SU-DHL-6 (cell line): ENCODE measurements at regions not wholly inside any gene's neighbourhood (a gene's known extent, or its start where the extent isn't known, plus 50 kb on each side); places are given as distances from the start of the nearest gene placed in this dataset.

Source experiments
- H2AFZ ChIP-seq: fragments of 200-600 bp; sonication (generic); 2 replicates; pipeline ENCODE4 v1.6.1; 2014; ENCODE audit warnings: low read depth, mild to moderate bottlenecking, moderate library complexity, mixed read lengths, antibody characterized with exemption, low read length; ENCODE audit not compliant: severe bottlenecking
- H3F3A ChIP-seq: fragments of 200-600 bp; shearing (Covaris generic); 2 replicates; pipeline ENCODE4 v1.6.0; 2016; ENCODE audit warnings: antibody characterized with exemption, mild to moderate bottlenecking; ENCODE audit not compliant: insufficient read depth
- H3K27ac ChIP-seq: fragments of 200-600 bp; sonication (generic); 2 replicates; pipeline ENCODE4 v1.5.1; 2016; ENCODE audit warnings: low read depth, mild to moderate bottlenecking, low read length, moderate library complexity, mixed read lengths
- H3K27me3 ChIP-seq: fragments of 200-600 bp; sonication (generic), shearing (Covaris generic); 2 replicates; pipeline ENCODE4 v1.6.0; 2014; ENCODE audit warnings: mild to moderate bottlenecking, low read length
- H3K36me3 ChIP-seq: fragments of 200-600 bp; sonication (generic); 2 replicates; pipeline ENCODE4 v1.6.1; 2014; ENCODE audit warnings: mild to moderate bottlenecking, low read length, mixed read lengths
- H3K4me2 ChIP-seq: fragments of 300-600, 200-600 bp; shearing (Covaris generic), sonication (generic); 2 replicates; pipeline ENCODE4 v1.6.0; 2014; ENCODE audit warnings: low read length, low read depth, mild to moderate bottlenecking; ENCODE audit not compliant: poor library complexity, severe bottlenecking
- H3K4me3 ChIP-seq: fragments of 200-600 bp; sonication (generic); 2 replicates; pipeline ENCODE4 v1.5.1; 2014; ENCODE audit warnings: antibody characterized with exemption, low read length, mild to moderate bottlenecking, mixed read lengths; ENCODE audit not compliant: insufficient read depth, poor library complexity, severe bottlenecking
- H3K79me2 ChIP-seq: fragments of 200-600 bp; sonication (generic); 2 replicates; pipeline ENCODE4 v1.6.1; 2014; ENCODE audit warnings: mild to moderate bottlenecking, low read length, moderate library complexity; ENCODE audit not compliant: insufficient read depth
- H3K9ac ChIP-seq: fragments of 200-600 bp; sonication (generic); 2 replicates; pipeline ENCODE4 v1.7.0; 2014; ENCODE audit warnings: mild to moderate bottlenecking, low read length
- H3K9me2 ChIP-seq: fragments of 200-600 bp; sonication (generic); replicated peaks from 2 replicates; pipeline ENCODE4 v1.6.1; 2014; ENCODE audit warnings: low read length; ENCODE audit not compliant: insufficient read depth
- H3K9me3 ChIP-seq: fragments of 200-600 bp; sonication (generic); 2 replicates; pipeline ENCODE4 v1.6.1; 2014; ENCODE audit warnings: low read length, mixed read lengths; ENCODE audit not compliant: insufficient read depth
- H4K20me1 ChIP-seq: fragments of 200-600 bp; sonication (generic); 2 replicates; pipeline ENCODE4 v1.6.1; 2014; ENCODE audit warnings: low read depth, mild to moderate bottlenecking, antibody characterized with exemption, low read length, moderate library complexity, mixed read lengths
- EZH2phosphoT487 ChIP-seq: fragments of 200-600 bp; sonication (generic), shearing (Covaris generic); conservative IDR thresholded peaks from 2 replicates; pipeline ENCODE4 v1.6.1; 2018; ENCODE audit warnings: mild to moderate bottlenecking, antibody characterized with exemption, low read length, moderate library complexity, mixed read lengths
- TF ChIP-seq, protein P1 (sequence below): fragments of 200-600 bp; sonication (generic); IDR thresholded peaks from one replicate; pipeline ENCODE4 v1.5.1; 2017; ENCODE audit warnings: antibody characterized with exemption, mild to moderate bottlenecking, low read length, moderate library complexity; ENCODE audit not compliant: insufficient read depth, poor library complexity, severe bottlenecking

- no peaks in the 10 kb centered on the region for H3K79me2 ChIP-seq
- no peak overlapping the region for H3K27ac ChIP-seq
- H3K9ac ChIP-seq, result no peak overlapping the region
- no peak overlapping the region for H2AFZ ChIP-seq
- TF ChIP-seq EZH2phosphoT487, result no peak
- TF ChIP-seq, protein P1, sequence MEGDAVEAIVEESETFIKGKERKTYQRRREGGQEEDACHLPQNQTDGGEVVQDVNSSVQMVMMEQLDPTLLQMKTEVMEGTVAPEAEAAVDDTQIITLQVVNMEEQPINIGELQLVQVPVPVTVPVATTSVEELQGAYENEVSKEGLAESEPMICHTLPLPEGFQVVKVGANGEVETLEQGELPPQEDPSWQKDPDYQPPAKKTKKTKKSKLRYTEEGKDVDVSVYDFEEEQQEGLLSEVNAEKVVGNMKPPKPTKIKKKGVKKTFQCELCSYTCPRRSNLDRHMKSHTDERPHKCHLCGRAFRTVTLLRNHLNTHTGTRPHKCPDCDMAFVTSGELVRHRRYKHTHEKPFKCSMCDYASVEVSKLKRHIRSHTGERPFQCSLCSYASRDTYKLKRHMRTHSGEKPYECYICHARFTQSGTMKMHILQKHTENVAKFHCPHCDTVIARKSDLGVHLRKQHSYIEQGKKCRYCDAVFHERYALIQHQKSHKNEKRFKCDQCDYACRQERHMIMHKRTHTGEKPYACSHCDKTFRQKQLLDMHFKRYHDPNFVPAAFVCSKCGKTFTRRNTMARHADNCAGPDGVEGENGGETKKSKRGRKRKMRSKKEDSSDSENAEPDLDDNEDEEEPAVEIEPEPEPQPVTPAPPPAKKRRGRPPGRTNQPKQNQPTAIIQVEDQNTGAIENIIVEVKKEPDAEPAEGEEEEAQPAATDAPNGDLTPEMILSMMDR, result no peak
- no peaks in the 10 kb centered on the region for H3F3A ChIP-seq
- H3K27me3 ChIP-seq, result no peaks in the 10 kb centered on the region
- no peaks in the 10 kb centered on the region for H4K20me1 ChIP-seq
- H3K4me3 ChIP-seq, result no peak overlapping the region
- H3K36me3 ChIP-seq, result no peaks in the 10 kb centered on the region
- no peaks in the 10 kb centered on the region for H3K9me2 ChIP-seq
- no peaks in the 10 kb centered on the region for H3K9me3 ChIP-seq
- peak overlapping the region; percentile 22 for H3K4me2 ChIP-seq
These were observed 67.5 kb upstream of the ZNF423 start for GRCh38 chr16:49923411-49923810.

DNA sequence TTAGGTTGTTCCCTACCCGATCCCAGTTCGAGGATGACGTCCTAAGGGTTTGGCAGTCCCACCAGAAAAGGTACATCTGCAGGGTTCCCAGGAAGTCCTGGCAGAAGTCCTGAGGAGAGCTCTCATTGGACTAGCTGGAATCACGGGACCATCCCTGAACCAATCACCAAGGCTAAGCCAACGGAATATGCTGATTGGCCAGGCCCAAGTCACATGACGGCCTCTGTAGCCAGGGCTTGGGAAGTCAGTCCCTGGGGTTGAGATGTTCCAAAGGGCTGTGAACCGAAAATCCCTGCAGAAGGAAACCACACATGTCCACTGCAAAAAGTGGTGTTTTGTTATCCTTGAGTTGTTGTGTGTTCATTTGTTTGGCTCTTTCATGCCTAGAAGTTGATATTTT is 68.2 kb upstream of the ZNF423 start:
- peak overlapping the region; percentile 13 for H2AFZ ChIP-seq
- H3K4me3 ChIP-seq, result no peak overlapping the region
- no peaks in the 10 kb centered on the region for H3K36me3 ChIP-seq
- H3K9me3 ChIP-seq, result no peaks in the 10 kb centered on the region
- H3K9ac ChIP-seq, result no peak overlapping the region
- peak overlapping the region; percentile 22 for H3K4me2 ChIP-seq
- no peak for TF ChIP-seq EZH2phosphoT487
- TF ChIP-seq, protein P1, result no peak
- H4K20me1 ChIP-seq, result no peaks in the 10 kb centered on the region
- H3K27ac ChIP-seq, result no peak overlapping the region
- no peaks in the 10 kb centered on the region for H3K27me3 ChIP-seq
- no peaks in the 10 kb centered on the region for H3K79me2 ChIP-seq
- H3K9me2 ChIP-seq, result no peaks in the 10 kb centered on the region
- H3F3A ChIP-seq, result no peaks in the 10 kb centered on the region

GRCh38 chr16:49926941-49927340 is 71.0 kb upstream of the ZNF423 start:
- TF ChIP-seq EZH2phosphoT487, result no peak
- TF ChIP-seq, protein P1, result no peak
- H3K27me3 ChIP-seq, result no peaks in the 10 kb centered on the region
- H3K27ac ChIP-seq, result no peak overlapping the region
- no peak overlapping the region for H3K9ac ChIP-seq
- no peaks in the 10 kb centered on the region for H3K36me3 ChIP-seq
- H3K4me3 ChIP-seq, result no peak overlapping the region
- H3K9me2 ChIP-seq, result no peaks in the 10 kb centered on the region
- H2AFZ ChIP-seq, result no peak overlapping the region
- H4K20me1 ChIP-seq, result no peaks in the 10 kb centered on the region
- H3K9me3 ChIP-seq, result no peaks in the 10 kb centered on the region
- H3F3A ChIP-seq, result no peaks in the 10 kb centered on the region
- no peak overlapping the region for H3K4me2 ChIP-seq
- no peaks in the 10 kb centered on the region for H3K79me2 ChIP-seq
